PC-3 (cell line): ENCODE measurements at regions not wholly inside any gene's neighbourhood (a gene's known extent, or its start where the extent isn't known, plus 50 kb on each side); places are given as distances from the start of the nearest gene placed in this dataset.

Experiments
- CTCF ChIP-seq: fragments of 300-600 bp; sonication (generic); conservative IDR thresholded peaks from 2 replicates; pipeline ENCODE4 v1.5.1; 2017; ENCODE audit warnings: antibody characterized with exemption, low read depth, mild to moderate bottlenecking, low read length
- EZH2phosphoT487 ChIP-seq: fragments of 300-600 bp; sonication (generic); IDR thresholded peaks from 2 replicates; pipeline ENCODE4 v1.6.1; 2018; ENCODE audit warnings: mild to moderate bottlenecking, antibody characterized with exemption, low read length, borderline replicate concordance

- TF ChIP-seq CTCF (0 out of 2 replicates have a peak, but pooled peaks have one; percentile 8), EZH2phosphoT487 (no peak)
Observed at GRCh38 chr1:242718967-242719366, 194.5 kb upstream of the PLD5 start.
